Cardiac muscle cell (in vitro differentiated cells and primary cell): ENCODE measurements at regions not wholly inside any gene's neighbourhood (a gene's known extent, or its start where the extent isn't known, plus 50 kb on each side); places are given as distances from the start of the nearest gene placed in this dataset.
"Not testable (repeated sequence)": the region's sequence is repeated elsewhere in the genome, so short reads cannot be mapped to it uniquely, and the experiment has no call there.

ENCODE experiments used
- DNase-seq, 2 donors: peaks; one replicate each; pipeline versions ENCODE4 v3.0.0 to v3.0.0-alpha.2; 2010 to 2017; ENCODE audit warnings: low read depth in 1 of 2, low spot score in 1 of 2
- H3K27ac ChIP-seq: fragments of 200-600 bp; sonication (generic); 2 replicates; pipeline ENCODE4 v1.5.1; 2016
- H3K27me3 ChIP-seq: fragments of 200-600 bp; sonication (generic); 2 replicates; pipeline ENCODE4 v1.6.0; 2016; ENCODE audit warnings: control low read depth
- H3K36me3 ChIP-seq: fragments of 200-600 bp; sonication (generic); 2 replicates; pipeline ENCODE4 v1.5.1; 2016; ENCODE audit warnings: control low read depth
- H3K4me1 ChIP-seq: fragments of 200-600 bp; sonication (generic); 2 replicates; pipeline ENCODE4 v1.8.1; 2017; ENCODE audit warnings: low read depth, mild to moderate bottlenecking, mixed run types
- H3K4me3 ChIP-seq: fragments of 200-600 bp; sonication (generic); 2 replicates; pipeline ENCODE4 v1.5.1; 2016; ENCODE audit warnings: mild to moderate bottlenecking
- H3K9me3 ChIP-seq: fragments of 200-600 bp; sonication (generic); 2 replicates; pipeline ENCODE4 v1.5.1; 2017; ENCODE audit warnings: low read depth, mild to moderate bottlenecking, control low read depth
- CTCF ChIP-seq: IDR thresholded peaks from 2 replicates; pipeline ENCODE4 v1.5.1; 2012; ENCODE audit warnings: low read depth, mild to moderate bottlenecking, low read length

GRCh38 chr7:152911226-152911560 lies 151.6 kb downstream of the ACTR3B start:
- no peak for TF ChIP-seq CTCF
- no peaks in the 10 kb centered on the region for H3K4me1 ChIP-seq
- no peak overlapping the region for H3K27ac ChIP-seq
- DNase-seq, result no peak
- no peaks in the 10 kb centered on the region for H3K9me3 ChIP-seq
- H3K36me3 ChIP-seq, result no peaks in the 10 kb centered on the region
- H3K4me3 ChIP-seq, result no peak overlapping the region
- H3K27me3 ChIP-seq, result no peaks in the 10 kb centered on the region

- no peaks in the 10 kb centered on the region for H3K27me3 ChIP-seq
- TF ChIP-seq CTCF, result no peak
- no peaks in the 10 kb centered on the region for H3K4me1 ChIP-seq
- no peaks in the 10 kb centered on the region for H3K36me3 ChIP-seq
- no peak overlapping the region for H3K27ac ChIP-seq
- no peak for DNase-seq
- no peaks in the 10 kb centered on the region for H3K9me3 ChIP-seq
- H3K4me3 ChIP-seq, result no peak overlapping the region
Observed at GRCh38 chr7:152911922-152912321, 152.4 kb downstream of the ACTR3B start.

- TF ChIP-seq CTCF, result no peak
- Histone ChIP-seq H3K36me3 (no peaks in the 10 kb centered on the region), H3K27me3 (no peaks in the 10 kb centered on the region), H3K9me3 (no peaks in the 10 kb centered on the region), H3K4me3 (no peak overlapping the region), H3K4me1 (no peaks in the 10 kb centered on the region), H3K27ac (no peak overlapping the region)
- no peak for DNase-seq
Observed at GRCh38 chr7:152912511-152912910, 153.0 kb downstream of the ACTR3B start.

- Histone ChIP-seq H3K27me3 (no peaks in the 10 kb centered on the region), H3K9me3 (no peaks in the 10 kb centered on the region), H3K4me3 (no peak overlapping the region), H3K36me3 (no peaks in the 10 kb centered on the region), H3K27ac (no peak overlapping the region), H3K4me1 (no peaks in the 10 kb centered on the region)
- no peak for TF ChIP-seq CTCF
- no peak for DNase-seq
Observed at GRCh38 chr7:152913492-152913891, 153.9 kb downstream of the ACTR3B start.

GRCh38 chr7:152914014-152914844 lies 154.7 kb downstream of the ACTR3B start:
- H3K4me3 ChIP-seq, result no peak overlapping the region
- no peaks in the 10 kb centered on the region for H3K9me3 ChIP-seq
- H3K36me3 ChIP-seq, result no peaks in the 10 kb centered on the region
- DNase-seq, result no peak
- H3K27me3 ChIP-seq, result no peaks in the 10 kb centered on the region
- H3K4me1 ChIP-seq, result no peaks in the 10 kb centered on the region
- no peak for TF ChIP-seq CTCF
- no peak overlapping the region for H3K27ac ChIP-seq

GRCh38 chr7:152914845-152915102 lies 155.2 kb downstream of the ACTR3B start:
- H3K9me3 ChIP-seq, H3K4me1 ChIP-seq, H3K27ac ChIP-seq, DNase-seq, H3K4me3 ChIP-seq, H3K27me3 ChIP-seq, H3K36me3 ChIP-seq: not testable (repeated sequence)
